GM21528 (cell line): ENCODE measurements at regions not wholly inside any gene's neighbourhood (a gene's known extent, or its start where the extent isn't known, plus 50 kb on each side); places are given as distances from the start of the nearest gene placed in this dataset.

Experiments
- ATAC-seq: cut with Tn5 transposase; IDR thresholded peaks from one replicate; pipeline ENCODE4 v1.9.1; 2021; ENCODE audit warnings: mild to moderate bottlenecking, moderate library complexity; ENCODE audit not compliant: unreplicated experiment, low FRiP score

- ATAC-seq: no peak
Measured at GRCh38 chr11:109851780-109852390, 241.3 kb upstream of the ZC3H12C start.

DNA sequence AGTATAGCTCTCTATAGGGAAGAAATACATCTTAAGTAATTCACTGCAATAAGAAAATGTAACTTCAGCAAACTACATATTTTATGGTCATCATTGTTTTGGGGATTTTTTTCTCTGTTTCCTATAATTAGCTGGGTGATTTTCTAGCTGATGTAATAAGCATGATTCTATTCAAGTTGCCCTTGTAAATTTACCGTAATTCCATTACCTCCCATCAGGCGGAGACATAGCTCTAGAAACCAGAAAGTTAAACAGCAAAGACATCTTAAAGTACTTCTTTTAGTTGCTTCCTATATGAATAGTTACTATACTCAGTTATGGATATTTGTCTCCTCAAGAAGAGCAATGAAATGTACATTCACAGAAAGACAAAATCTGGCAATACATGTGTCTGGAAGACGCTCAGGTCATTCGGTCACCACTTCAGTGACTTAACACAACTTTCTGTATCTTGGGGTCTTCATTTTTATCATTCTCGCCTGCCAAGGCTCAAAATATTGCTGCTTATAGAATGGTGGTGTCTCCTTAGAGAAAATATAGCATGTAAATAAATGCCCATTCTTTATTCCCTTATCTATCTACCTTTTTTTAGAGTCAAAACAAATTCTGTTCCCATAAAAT lies 239.9 kb upstream of the ZC3H12C start:
- ATAC-seq: peak; percentile 63

GRCh38 chr11:109854731-109855130 lies 238.5 kb upstream of the ZC3H12C start:
- no peak for ATAC-seq

GRCh38 chr11:109856928-109857327 lies 236.3 kb upstream of the ZC3H12C start:
- ATAC-seq: no peak

- ATAC-seq: no peak
Measured at GRCh38 chr11:109857637-109858036, 235.6 kb upstream of the ZC3H12C start.

DNA sequence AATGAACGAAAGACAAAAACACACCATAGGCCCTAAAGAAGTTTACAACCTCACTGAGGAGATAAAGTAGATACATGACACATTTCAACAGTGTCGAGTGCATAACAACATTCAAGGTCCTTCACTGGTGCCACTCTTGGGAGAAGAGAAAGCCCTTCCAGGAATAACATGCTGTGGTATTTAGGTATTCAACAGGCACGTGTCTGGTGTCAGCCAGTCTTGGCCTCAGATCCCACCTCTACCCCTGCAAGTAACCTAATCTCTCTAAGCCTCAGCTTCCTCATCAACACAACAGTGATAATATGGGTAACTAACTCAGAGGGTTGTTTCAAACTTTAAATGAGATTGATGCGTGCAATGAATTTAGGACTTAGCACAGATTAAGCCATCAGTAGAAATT lies 235.0 kb upstream of the ZC3H12C start:
- no peak for ATAC-seq

GRCh38 chr11:109859045-109859724 lies 234.0 kb upstream of the ZC3H12C start:
- ATAC-seq: no peak

- ATAC-seq: no peak
Measured at GRCh38 chr11:109862835-109863234, 230.4 kb upstream of the ZC3H12C start.

GRCh38 chr11:109864151-109864661 lies 229.0 kb upstream of the ZC3H12C start:
- ATAC-seq: peak; percentile 92

DNA sequence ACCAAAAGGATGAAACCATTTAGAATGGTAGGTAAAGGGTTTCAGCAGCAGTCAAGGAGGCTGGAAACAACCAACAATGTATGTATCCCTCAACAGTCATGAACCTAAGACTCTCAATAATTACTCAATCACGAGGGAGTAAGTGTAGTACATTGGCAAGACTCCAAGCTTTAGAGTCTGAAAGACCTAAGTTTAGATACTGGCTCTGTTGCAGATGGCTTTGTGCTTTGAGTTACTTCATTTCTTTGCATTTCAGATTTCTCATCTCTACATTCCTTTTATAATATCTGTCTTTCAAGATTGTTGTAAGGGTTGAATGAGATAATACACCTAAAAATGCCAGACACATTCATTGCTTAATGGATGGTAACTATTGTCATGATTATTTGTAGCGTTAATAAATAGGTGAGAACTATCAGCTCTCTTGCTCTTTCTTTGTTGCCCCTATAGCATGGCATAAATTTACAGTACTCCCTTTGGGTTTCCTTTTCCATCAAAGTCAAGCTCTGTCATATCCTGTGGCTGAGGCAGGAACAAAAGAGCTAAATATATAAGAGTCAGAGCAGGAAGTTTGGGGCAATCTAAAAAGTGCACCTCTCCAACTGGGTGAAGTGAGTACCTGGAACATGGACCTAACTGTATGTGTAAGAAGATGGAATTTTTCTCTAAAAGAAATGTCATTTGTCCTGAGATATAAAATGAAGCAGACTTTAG lies 228.2 kb upstream of the ZC3H12C start:
- ATAC-seq: no peak

DNA sequence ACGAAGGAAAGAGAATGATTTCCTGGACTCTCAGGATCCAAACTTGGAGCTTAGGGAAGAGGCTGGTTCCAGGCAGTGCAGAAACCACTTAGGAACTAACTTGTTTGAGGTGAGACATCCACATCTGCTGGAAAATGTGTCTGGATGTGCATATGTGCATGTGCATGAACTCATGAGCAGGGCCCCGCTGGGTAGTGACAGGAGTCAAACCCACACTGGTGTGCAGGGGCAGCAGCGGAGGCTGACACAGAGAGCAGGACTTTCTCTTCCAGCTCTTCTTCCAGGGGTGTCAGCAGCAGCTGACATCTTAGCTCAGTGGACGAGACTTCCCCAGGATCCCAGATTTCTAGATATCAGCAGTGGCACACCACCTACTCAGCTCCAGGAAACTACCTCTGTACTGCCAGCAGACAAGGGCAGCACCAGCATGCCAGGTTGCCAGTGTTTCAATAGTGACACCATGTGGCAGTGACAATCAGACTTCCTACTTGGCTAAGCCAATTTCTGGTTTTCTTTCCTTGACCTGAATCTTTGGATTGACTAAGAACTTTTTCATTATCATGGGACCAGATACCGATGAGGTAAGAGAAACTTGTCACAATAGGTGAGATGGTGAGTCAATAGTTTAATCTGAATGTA lies 227.5 kb upstream of the ZC3H12C start:
- no peak for ATAC-seq

- no peak for ATAC-seq
Measured at GRCh38 chr11:109867784-109868183, 225.4 kb upstream of the ZC3H12C start.

DNA sequence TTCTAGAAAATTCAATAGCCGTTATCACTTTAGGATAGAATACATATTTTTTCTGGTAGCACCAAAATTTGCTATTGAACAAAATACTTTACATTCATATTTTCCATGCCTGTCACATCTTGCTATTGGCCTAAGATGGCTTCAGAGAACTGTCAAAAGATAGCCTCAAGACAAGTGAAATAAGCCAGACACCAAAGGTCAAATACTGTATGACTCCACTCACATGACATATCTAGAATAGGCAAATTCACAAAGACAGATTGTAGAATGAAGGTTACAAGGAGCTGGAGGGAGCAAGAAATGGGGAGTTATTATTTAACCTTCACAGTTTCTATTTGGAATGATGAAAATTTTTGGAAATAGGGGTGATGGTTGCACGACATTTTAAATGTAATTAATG lies 223.7 kb upstream of the ZC3H12C start:
- ATAC-seq: no peak

DNA sequence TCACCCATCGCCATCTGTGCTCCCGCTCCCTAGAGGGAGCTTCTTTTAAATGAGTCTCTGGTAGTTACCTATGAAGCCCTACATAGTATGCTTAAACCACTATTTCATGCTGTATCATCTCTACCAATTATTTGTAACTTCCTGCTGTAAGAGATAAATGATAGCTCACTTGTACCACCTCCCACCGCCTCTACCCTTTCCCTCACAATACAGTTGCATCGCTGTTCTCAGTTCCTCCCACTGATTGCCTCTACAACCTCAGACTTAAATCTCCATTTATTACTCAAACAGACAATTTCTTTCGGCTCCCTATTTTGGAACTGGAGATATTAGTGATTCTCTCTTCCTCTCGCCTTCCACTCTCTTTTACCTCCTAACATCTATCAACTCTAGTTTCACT lies 222.9 kb upstream of the ZC3H12C start:
- ATAC-seq: no peak

DNA sequence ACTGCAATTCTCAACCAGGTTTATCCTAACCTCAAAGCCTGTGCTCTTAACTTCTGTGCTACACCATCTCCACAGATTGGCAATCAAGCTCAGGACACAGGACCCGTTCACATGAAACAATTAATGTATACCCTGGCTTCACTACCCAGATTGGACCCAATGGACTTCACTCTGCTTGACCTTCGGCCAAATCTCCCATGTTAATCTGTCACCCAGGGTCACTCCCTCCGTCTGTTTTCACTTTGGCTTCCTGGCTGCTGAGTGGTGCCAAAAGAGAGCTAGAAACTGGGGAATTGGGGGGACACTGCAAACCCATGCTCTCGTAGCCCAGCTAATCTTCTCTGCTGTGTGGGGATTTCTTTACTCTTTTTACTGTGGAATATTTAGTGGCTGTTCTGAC lies 216.1 kb upstream of the ZC3H12C start:
- ATAC-seq: no peak

GRCh38 chr11:109884501-109884900 lies 208.7 kb upstream of the ZC3H12C start:
- no peak for ATAC-seq

- ATAC-seq: no peak
Measured at GRCh38 chr11:109885006-109885405, 208.2 kb upstream of the ZC3H12C start.

- no peak for ATAC-seq
Measured at GRCh38 chr11:109892321-109892794, 200.8 kb upstream of the ZC3H12C start.

DNA sequence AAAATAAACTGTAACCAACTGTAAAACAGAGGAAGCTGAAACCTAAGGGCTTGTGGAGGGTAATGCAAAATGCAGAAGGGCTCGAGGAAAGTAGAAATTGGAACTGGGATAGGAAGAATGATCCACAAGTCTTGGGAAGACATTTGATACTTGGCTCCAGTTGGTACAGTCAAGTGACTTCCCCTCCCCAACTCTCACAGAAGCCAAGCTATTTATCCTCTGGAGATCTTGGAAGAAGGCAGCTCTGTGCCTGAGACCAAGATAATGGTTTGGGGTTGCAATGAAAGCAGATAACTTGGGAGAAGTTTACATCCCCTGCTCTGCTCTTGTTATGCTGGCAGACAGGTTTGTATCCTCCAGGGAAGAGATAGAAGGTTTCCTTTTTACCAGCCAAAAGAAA lies 198.9 kb upstream of the ZC3H12C start:
- ATAC-seq: no peak

DNA sequence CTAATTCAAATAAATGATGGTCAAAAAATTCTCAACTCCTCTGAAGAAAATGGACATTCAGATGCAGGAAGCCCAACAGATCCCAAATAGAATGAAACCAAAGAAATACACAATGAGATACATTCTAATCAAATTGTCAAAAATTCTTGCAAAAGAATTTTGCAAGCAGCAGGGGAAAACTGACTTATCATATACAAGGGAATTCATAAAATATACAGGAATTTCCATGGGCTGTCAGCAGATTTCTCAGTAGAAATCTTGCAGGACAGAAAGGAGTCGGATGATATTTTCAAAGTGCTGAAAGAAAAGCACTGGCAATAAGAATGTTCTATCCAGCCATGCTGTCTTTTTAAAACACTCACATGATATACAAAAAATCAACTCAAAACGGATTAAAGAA lies 194.6 kb upstream of the ZC3H12C start:
- ATAC-seq: no peak
